ENCODE measurements at regions not wholly inside any gene's neighbourhood (a gene's known extent, or its start where the extent isn't known, plus 50 kb on each side); places are given as distances from the start of the nearest gene placed in this dataset.

DNA sequence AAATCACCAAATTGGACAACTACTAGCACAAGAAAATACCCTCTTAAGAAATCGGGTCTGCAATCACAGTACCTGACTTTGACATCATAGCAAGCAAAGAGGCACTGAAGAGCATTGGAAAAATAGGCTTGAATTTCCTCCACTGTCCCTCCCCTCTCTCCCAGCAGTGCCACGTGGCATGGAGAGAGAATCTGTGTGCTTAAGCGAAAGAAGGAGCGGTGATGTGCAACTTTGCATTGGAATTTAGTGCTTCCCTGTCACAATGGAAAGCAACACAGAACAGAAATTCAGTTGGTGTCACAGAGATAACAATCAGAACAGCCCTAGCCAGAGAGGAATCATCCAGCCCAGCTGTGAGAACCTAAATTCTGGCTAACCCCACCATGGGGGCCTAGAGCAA, 207.5 kb upstream of the SLITRK3 start:
- Histone ChIP-seq H3K36me3 (ENCODE audit: insufficient read depth, low read length) (no peaks in the 10 kb centered on the region), H3K27me3 (ENCODE audit: insufficient read depth, low read length) (no peaks in the 10 kb centered on the region), H3K4me2 (ENCODE audit: insufficient read depth, low read length) (no peak overlapping the region), H3K4me1 (ENCODE audit: insufficient read depth, low read length) (no peaks in the 10 kb centered on the region), H3K27ac (ENCODE audit: low read depth, low read length) (no peak overlapping the region), H3K79me2 (ENCODE audit: insufficient read depth, low read length) (no peaks in the 10 kb centered on the region), H3K4me3 (ENCODE audit: insufficient read depth, low read length) (no peak overlapping the region), H3K9me3 (ENCODE audit: low read depth, low read length) (no peaks in the 10 kb centered on the region), H4K20me1 (ENCODE audit: insufficient read depth, low read length) (no peaks in the 10 kb centered on the region), H2AFZ (ENCODE audit: low read length) (no peak overlapping the region)
- TF ChIP-seq, protein P1, sequence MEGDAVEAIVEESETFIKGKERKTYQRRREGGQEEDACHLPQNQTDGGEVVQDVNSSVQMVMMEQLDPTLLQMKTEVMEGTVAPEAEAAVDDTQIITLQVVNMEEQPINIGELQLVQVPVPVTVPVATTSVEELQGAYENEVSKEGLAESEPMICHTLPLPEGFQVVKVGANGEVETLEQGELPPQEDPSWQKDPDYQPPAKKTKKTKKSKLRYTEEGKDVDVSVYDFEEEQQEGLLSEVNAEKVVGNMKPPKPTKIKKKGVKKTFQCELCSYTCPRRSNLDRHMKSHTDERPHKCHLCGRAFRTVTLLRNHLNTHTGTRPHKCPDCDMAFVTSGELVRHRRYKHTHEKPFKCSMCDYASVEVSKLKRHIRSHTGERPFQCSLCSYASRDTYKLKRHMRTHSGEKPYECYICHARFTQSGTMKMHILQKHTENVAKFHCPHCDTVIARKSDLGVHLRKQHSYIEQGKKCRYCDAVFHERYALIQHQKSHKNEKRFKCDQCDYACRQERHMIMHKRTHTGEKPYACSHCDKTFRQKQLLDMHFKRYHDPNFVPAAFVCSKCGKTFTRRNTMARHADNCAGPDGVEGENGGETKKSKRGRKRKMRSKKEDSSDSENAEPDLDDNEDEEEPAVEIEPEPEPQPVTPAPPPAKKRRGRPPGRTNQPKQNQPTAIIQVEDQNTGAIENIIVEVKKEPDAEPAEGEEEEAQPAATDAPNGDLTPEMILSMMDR (IDR thresholded peaks at IDR 0.05; ENCODE audit: extremely low read depth, low read depth, low read length), result no peak
- DNase-seq (ENCODE audit: insufficient read length, low spot score, missing footprints), result no peak

DNA sequence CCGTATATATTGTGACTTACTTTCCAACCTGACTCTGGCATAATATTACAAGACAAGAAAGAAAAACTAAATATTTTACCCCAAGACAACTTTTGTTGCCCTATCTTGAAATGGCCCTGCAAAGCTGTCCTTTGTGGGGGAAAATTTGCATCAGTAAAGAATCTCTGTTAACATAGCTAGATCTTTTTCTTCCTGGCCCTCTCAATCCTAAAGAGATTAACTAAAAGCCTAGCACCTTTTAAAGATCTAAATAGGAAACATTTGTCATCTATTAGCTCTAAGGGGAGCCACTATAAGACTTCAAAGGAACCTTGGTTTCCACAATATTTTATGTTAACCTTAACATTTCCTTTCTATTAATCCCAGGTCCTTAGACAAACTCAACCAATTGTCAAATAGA, 199.0 kb upstream of the SLITRK3 start:
- H3K9me3 ChIP-seq (ENCODE audit: low read depth, low read length), result no peaks in the 10 kb centered on the region
- H2AFZ ChIP-seq (ENCODE audit: low read length), result no peak overlapping the region
- no peaks in the 10 kb centered on the region for H3K36me3 ChIP-seq (ENCODE audit: insufficient read depth, low read length)
- no peak overlapping the region for H3K4me3 ChIP-seq (ENCODE audit: insufficient read depth, low read length)
- no peaks in the 10 kb centered on the region for H3K4me1 ChIP-seq (ENCODE audit: insufficient read depth, low read length)
- no peak overlapping the region for H3K27ac ChIP-seq (ENCODE audit: low read depth, low read length)
- no peaks in the 10 kb centered on the region for H4K20me1 ChIP-seq (ENCODE audit: insufficient read depth, low read length)
- no peaks in the 10 kb centered on the region for H3K27me3 ChIP-seq (ENCODE audit: insufficient read depth, low read length)
- H3K4me2 ChIP-seq (ENCODE audit: insufficient read depth, low read length), result no peak overlapping the region
- TF ChIP-seq, protein P1 (IDR thresholded peaks at IDR 0.05; ENCODE audit: extremely low read depth, low read depth, low read length), result no peak
- DNase-seq (ENCODE audit: insufficient read length, low spot score, missing footprints), result no peak
- H3K79me2 ChIP-seq (ENCODE audit: insufficient read depth, low read length), result no peaks in the 10 kb centered on the region

DNA sequence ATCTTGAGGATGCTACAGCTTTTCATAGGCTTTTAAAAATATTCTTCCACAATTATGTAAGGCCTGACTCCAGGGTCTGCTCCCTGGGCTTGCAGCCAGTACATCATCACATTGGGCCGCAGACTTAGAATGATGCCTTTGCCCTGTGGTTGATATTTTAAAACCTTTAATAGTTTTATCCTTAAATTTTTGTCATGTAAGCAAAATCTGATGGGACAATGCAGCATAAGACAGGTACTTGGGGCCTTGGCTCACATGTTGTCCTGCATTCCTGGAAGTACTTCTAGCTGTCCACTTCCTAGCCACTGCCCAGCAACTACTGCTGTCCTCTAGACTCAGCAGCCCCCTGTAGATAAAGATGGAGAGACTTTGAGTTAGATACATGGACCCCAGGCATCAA, 197.3 kb upstream of the SLITRK3 start:
- Histone ChIP-seq H3K4me1 (ENCODE audit: insufficient read depth, low read length) (no peaks in the 10 kb centered on the region), H3K36me3 (ENCODE audit: insufficient read depth, low read length) (no peaks in the 10 kb centered on the region), H3K9me3 (ENCODE audit: low read depth, low read length) (no peaks in the 10 kb centered on the region), H3K4me2 (ENCODE audit: insufficient read depth, low read length) (no peak overlapping the region), H3K79me2 (ENCODE audit: insufficient read depth, low read length) (no peaks in the 10 kb centered on the region), H3K27me3 (ENCODE audit: insufficient read depth, low read length) (no peaks in the 10 kb centered on the region), H3K4me3 (ENCODE audit: insufficient read depth, low read length) (no peak overlapping the region), H3K27ac (ENCODE audit: low read depth, low read length) (no peak overlapping the region), H2AFZ (ENCODE audit: low read length) (no peak overlapping the region), H4K20me1 (ENCODE audit: insufficient read depth, low read length) (no peaks in the 10 kb centered on the region)
- no peak for DNase-seq (ENCODE audit: insufficient read length, low spot score, missing footprints)
- TF ChIP-seq, protein P1 (IDR thresholded peaks at IDR 0.05; ENCODE audit: extremely low read depth, low read depth, low read length), result no peak

DNA sequence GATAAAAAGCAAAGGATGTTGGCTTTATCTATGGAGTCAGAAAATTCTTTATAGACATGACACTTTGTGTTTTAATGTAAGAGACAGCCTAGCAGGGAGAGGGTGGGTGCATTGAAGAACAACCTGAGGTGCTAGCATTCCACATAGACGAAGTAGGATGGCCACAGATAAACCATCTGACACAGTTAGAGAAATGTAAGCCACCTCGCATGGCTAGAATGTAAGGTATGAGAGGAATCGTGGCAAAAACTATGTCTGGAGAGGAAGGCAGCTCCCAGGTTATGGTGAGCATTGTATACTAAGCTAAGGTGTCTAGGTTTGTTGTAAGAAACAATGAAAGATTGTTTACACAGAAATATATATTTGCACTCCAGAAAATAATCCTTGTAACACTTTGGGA, 194.0 kb upstream of the SLITRK3 start:
- no peak overlapping the region for H2AFZ ChIP-seq (ENCODE audit: low read length)
- H3K4me1 ChIP-seq (ENCODE audit: insufficient read depth, low read length), result no peaks in the 10 kb centered on the region
- no peaks in the 10 kb centered on the region for H3K36me3 ChIP-seq (ENCODE audit: insufficient read depth, low read length)
- no peaks in the 10 kb centered on the region for H3K27me3 ChIP-seq (ENCODE audit: insufficient read depth, low read length)
- TF ChIP-seq, protein P1 (IDR thresholded peaks at IDR 0.05; ENCODE audit: extremely low read depth, low read depth, low read length), result no peak
- H3K27ac ChIP-seq (ENCODE audit: low read depth, low read length), result no peak overlapping the region
- H3K9me3 ChIP-seq (ENCODE audit: low read depth, low read length), result no peaks in the 10 kb centered on the region
- H3K4me3 ChIP-seq (ENCODE audit: insufficient read depth, low read length), result no peak overlapping the region
- DNase-seq (ENCODE audit: insufficient read length, low spot score, missing footprints), result no peak
- H3K4me2 ChIP-seq (ENCODE audit: insufficient read depth, low read length), result no peak overlapping the region
- no peaks in the 10 kb centered on the region for H3K79me2 ChIP-seq (ENCODE audit: insufficient read depth, low read length)
- no peaks in the 10 kb centered on the region for H4K20me1 ChIP-seq (ENCODE audit: insufficient read depth, low read length)
